H1 (cell line): ENCODE measurements at regions not wholly inside any gene's neighbourhood (a gene's known extent, or its start where the extent isn't known, plus 50 kb on each side); places are given as distances from the start of the nearest gene placed in this dataset.
A peak's percentile ranks its signal among the peaks of the same experiment; 100 is the strongest.

Experiments
- CTCF ChIA-PET: fragments of 300-600 bp; sonication (Branson Sonifier 250); formaldehyde crosslinking; loops from one replicate; lab custom pipeline; 2021; ENCODE audit not compliant: partially characterized antibody; lab: Charles Lee
- POLR2A ChIA-PET: fragments of 300-600 bp; sonication (Branson Sonifier 250); formaldehyde crosslinking; loops from one replicate; lab custom pipeline; 2021; ENCODE audit warnings: inconsistent platforms; ENCODE audit not compliant: partially characterized antibody; lab: Charles Lee
- DNase-seq, 2 experiments: peaks; one replicate each; pipeline versions ENCODE4 v3.0.0 to v3.0.0-alpha.2; 2010 to 2022; ENCODE audit warnings: low spot score in 2 of 2, low read depth in 1 of 2, mixed read lengths in 1 of 2
- FAIRE-seq: peaks from 2 replicates; lab custom pipeline; 2011; peaks lifted over from hg19 to GRCh38; lab: Jason Lieb, UNC
- H2AFZ ChIP-seq: 2 replicates; pipeline ENCODE4 v1.8.1; 2012; ENCODE audit warnings: low read length, inconsistent platforms
- H2AK5ac ChIP-seq: 2 replicates; pipeline ENCODE4 v1.6.1; 2013; ENCODE audit warnings: low read depth, low read length
- H2BK120ac ChIP-seq: replicated peaks from 2 replicates; pipeline ENCODE3; 2013; ENCODE audit warnings: low read depth, low read length, inconsistent platforms
- H2BK12ac ChIP-seq: 2 replicates; pipeline ENCODE4 v1.6.1; 2013; ENCODE audit warnings: low read depth, low read length
- H2BK15ac ChIP-seq: 2 replicates; pipeline ENCODE4 v1.6.1; 2013; ENCODE audit warnings: low read length
- H2BK20ac ChIP-seq: 2 replicates; pipeline ENCODE4 v1.6.1; 2013; ENCODE audit warnings: low read length
- H2BK5ac ChIP-seq: 2 replicates; pipeline ENCODE4 v1.6.1; 2013; ENCODE audit warnings: low read depth, low read length
- H3K14ac ChIP-seq: 2 replicates; pipeline ENCODE4 v1.6.1; 2013; ENCODE audit warnings: inconsistent platforms; ENCODE audit not compliant: insufficient read length
- H3K18ac ChIP-seq: 2 replicates; pipeline ENCODE4 v1.6.1; 2013; ENCODE audit warnings: low read length; ENCODE audit errors: extremely low read depth
- H3K23ac ChIP-seq: 2 replicates; pipeline ENCODE4 v1.6.1; 2013; ENCODE audit warnings: inconsistent platforms; ENCODE audit not compliant: insufficient read length
- H3K23me2 ChIP-seq: 2 replicates; pipeline ENCODE4 v1.6.1; 2013; ENCODE audit warnings: low read depth, low read length
- H3K27ac ChIP-seq: 2 replicates; pipeline ENCODE4 v1.6.1; 2011; ENCODE audit warnings: low read depth, low read length, inconsistent platforms
- H3K27me3 ChIP-seq, 4 experiments: replicated peaks in 1 of 4; 1 replicate in 1 of 4; 2 replicates in 3 of 4; pipeline versions ENCODE4 v1.6.1 to v1.8.1; 2011 to 2013; ENCODE audit warnings: low read length in 3 of 4, mild to moderate bottlenecking in 3 of 4, inconsistent platforms in 2 of 4, mixed read lengths in 2 of 4, moderate library complexity in 1 of 4; ENCODE audit not compliant: control insufficient read depth in 3 of 4, insufficient read depth in 3 of 4; ENCODE audit errors: extremely low read depth in 1 of 4
- H3K36me3 ChIP-seq, 4 experiments: 2 replicates each; pipeline versions ENCODE4 v1.6.1 to v1.8.1; 2011 to 2013; ENCODE audit warnings: mild to moderate bottlenecking in 4 of 4, low read length in 3 of 4, moderate library complexity in 2 of 4, control low read depth in 1 of 4, inconsistent platforms in 1 of 4; ENCODE audit not compliant: insufficient read depth in 4 of 4, control insufficient read depth in 2 of 4
- H3K4ac ChIP-seq: replicated peaks from 2 replicates; pipeline ENCODE3; 2013; ENCODE audit warnings: low read length, low read depth, mixed read lengths, inconsistent platforms; ENCODE audit not compliant: insufficient read length
- H3K4me1 ChIP-seq, 4 experiments: replicated peaks in 1 of 4; 1 replicate in 1 of 4; 2 replicates in 3 of 4; pipeline versions ENCODE4 v1.6.1 to v1.8.1; 2011 to 2013; ENCODE audit warnings: low read length in 3 of 4, inconsistent platforms in 2 of 4, mixed read lengths in 1 of 4; ENCODE audit not compliant: insufficient read depth in 4 of 4, control insufficient read depth in 3 of 4
- H3K4me2 ChIP-seq, 2 experiments: 2 replicates each; pipeline versions ENCODE4 v1.6.1 to v1.8.1; 2011 to 2013; ENCODE audit warnings: low read depth in 2 of 2, low read length in 2 of 2, control low read depth in 1 of 2, inconsistent platforms in 1 of 2, mild to moderate bottlenecking in 1 of 2; ENCODE audit not compliant: insufficient read depth in 1 of 2
- H3K4me3 ChIP-seq, 4 experiments: fragments of 200-600, 300-600 bp in 1 of 4; sonication (generic), shearing (Covaris generic), sonication (Bioruptor Twin) in 1 of 4; 2 replicates each; pipeline versions ENCODE4 v1.5.1 to v1.8.1; 2011 to 2016; ENCODE audit warnings: low read length in 4 of 4, low read depth in 3 of 4, control low read depth in 2 of 4, inconsistent platforms in 2 of 4, mild to moderate bottlenecking in 2 of 4, mixed read lengths in 1 of 4, moderate library complexity in 1 of 4; ENCODE audit not compliant: insufficient read depth in 2 of 4; ENCODE audit errors: extremely low read depth in 1 of 4
- H3K56ac ChIP-seq: replicated peaks from 2 replicates; pipeline ENCODE3; 2013; ENCODE audit warnings: low read depth, mild to moderate bottlenecking, mixed read lengths, low read length, inconsistent platforms; ENCODE audit not compliant: insufficient read length
- H3K79me1 ChIP-seq: 2 replicates; pipeline ENCODE4 v1.6.1; 2013; ENCODE audit warnings: low read depth, low read length, control low read depth
- H3K79me2 ChIP-seq, 2 experiments: 2 replicates each; pipeline versions ENCODE4 v1.6.1 to v1.8.1; 2012 to 2013; ENCODE audit warnings: low read length in 2 of 2, mild to moderate bottlenecking in 2 of 2, inconsistent platforms in 1 of 2; ENCODE audit not compliant: insufficient read depth in 2 of 2, control insufficient read depth in 1 of 2
- H3K9ac ChIP-seq, 4 experiments: replicated peaks in 1 of 4; 1 replicate in 1 of 4; 2 replicates in 3 of 4; pipeline versions ENCODE4 v1.6.1 to v1.8.1; 2011 to 2013; ENCODE audit warnings: low read depth in 3 of 4, low read length in 3 of 4, control low read depth in 2 of 4, mild to moderate bottlenecking in 2 of 4, moderate library complexity in 2 of 4, inconsistent platforms in 1 of 4; ENCODE audit errors: extremely low read depth in 1 of 4
- H3K9me3 ChIP-seq, 2 experiments: 2 replicates each; pipeline versions ENCODE4 v1.6.1 to v1.8.1; 2012 to 2013; ENCODE audit warnings: mild to moderate bottlenecking in 2 of 2, moderate library complexity in 2 of 2, control low read depth in 1 of 2, inconsistent platforms in 1 of 2, low read depth in 1 of 2, low read length in 1 of 2, mixed read lengths in 1 of 2; ENCODE audit not compliant: insufficient read depth in 2 of 2
- H4K20me1 ChIP-seq, 2 experiments: replicated peaks in 1 of 2; 2 replicates each; pipeline versions ENCODE3 to v1.8.1; 2011 to 2013; ENCODE audit warnings: inconsistent platforms in 2 of 2, low read length in 2 of 2, mild to moderate bottlenecking in 1 of 2; ENCODE audit not compliant: insufficient read depth in 2 of 2, control insufficient read depth in 1 of 2
- H4K5ac ChIP-seq: 2 replicates; pipeline ENCODE4 v1.6.1; 2013; ENCODE audit warnings: low read length, low read depth, mixed read lengths, inconsistent platforms; ENCODE audit not compliant: insufficient read length
- H4K8ac ChIP-seq: 2 replicates; pipeline ENCODE4 v1.8.0; 2013; ENCODE audit warnings: mild to moderate bottlenecking, moderate library complexity, low read length, inconsistent platforms; ENCODE audit not compliant: insufficient read depth; ENCODE audit errors: extremely low read depth
- H4K91ac ChIP-seq: replicated peaks from 2 replicates; pipeline ENCODE3; 2013; ENCODE audit warnings: low read length, mixed read lengths, inconsistent platforms; ENCODE audit not compliant: insufficient read length
- FOSL1 ChIP-seq: IDR thresholded peaks from 2 replicates; pipeline ENCODE4 v1.6.1; 2011; ENCODE audit warnings: mild to moderate bottlenecking, low read depth, low read length, moderate library complexity; ENCODE audit not compliant: insufficient read depth
- GABPA ChIP-seq: IDR thresholded peaks from 2 replicates; pipeline ENCODE4 v1.6.1; 2011; ENCODE audit warnings: mild to moderate bottlenecking, low read length, moderate library complexity, borderline replicate concordance; ENCODE audit not compliant: insufficient read depth
- GTF2F1 ChIP-seq: IDR thresholded peaks from 2 replicates; pipeline ENCODE4 v1.6.1; 2012; ENCODE audit warnings: low read depth, low read length, improper control_type of control experiment, borderline replicate concordance
- KDM5A ChIP-seq: fragments of 200-600 bp; IDR thresholded peaks from 2 replicates; pipeline ENCODE4 v1.7.1; 2012; ENCODE audit warnings: mild to moderate bottlenecking, low read length, inconsistent platforms, mixed read lengths
- MAFK ChIP-seq: IDR thresholded peaks from 2 replicates; pipeline ENCODE4 v1.6.1; 2012; ENCODE audit warnings: low read depth, mild to moderate bottlenecking, improper control_type of control experiment, low read length
- RNF2 ChIP-seq: fragments of 200-900, 300-1000 bp; sonication (generic); IDR thresholded peaks from 2 replicates; pipeline ENCODE4 v1.7.1; 2016; ENCODE audit warnings: borderline replicate concordance, low read depth, mild to moderate bottlenecking, antibody characterized with exemption, low read length; ENCODE audit not compliant: poor library complexity, severe bottlenecking; ENCODE audit errors: missing control alignments
- SIN3A ChIP-seq, 2 experiments: IDR thresholded peaks in 1 of 2; conservative IDR thresholded peaks in 1 of 2; 2 replicates each; pipeline ENCODE4 v1.6.1; 2011 to 2012; ENCODE audit warnings: low read length in 2 of 2, improper control_type of control experiment in 1 of 2, low read depth in 1 of 2, mild to moderate bottlenecking in 1 of 2
- YY1 ChIP-seq: IDR thresholded peaks from 2 replicates; pipeline ENCODE4 v1.6.1; 2011; ENCODE audit warnings: low read depth, mild to moderate bottlenecking, low read length
- ZNF274 ChIP-seq: IDR thresholded peaks from 2 replicates; pipeline ENCODE4 v1.7.0; 2012; ENCODE audit warnings: low read length, borderline replicate concordance; ENCODE audit errors: extremely low read depth
- WGBS, 2 experiments: shearing (Covaris generic) in 1 of 2; methylation state at CpG; one replicate each; pipeline versions ENCODE4 v1.1.6 to v1.1.7; 2013 to 2015; ENCODE audit warnings: low lambda C conversion rate in 2 of 2, mixed read lengths in 2 of 2, inconsistent platforms in 1 of 2, low coverage in 1 of 2, missing lambda C conversion rate in 1 of 2; ENCODE audit not compliant: insufficient replicate concordance in 2 of 2, insufficient coverage in 1 of 2, insufficient read length in 1 of 2; ENCODE audit errors: extremely low coverage in 1 of 2, missing lambda C conversion rate in 1 of 2; 5-methylcytosine and 5-hydroxymethylcytosine counted together

GRCh38 chr19:33956941-33957340, 160.3 kb downstream of the KCTD15 start:
- H3K9me3 ChIP-seq = no peaks in the 10 kb centered on the region
- TF ChIP-seq YY1 (no peak), FOSL1 (no peak), KDM5A (no peak), GTF2F1 (no peak), SIN3A (conservative IDR thresholded peaks at IDR 0.05 in 1 of 2, IDR thresholded peaks at IDR 0.05 in 1 of 2; ENCODE audit: low read depth in 1 of 2, low read length in 2 of 2) (no peak), GABPA (no peak), RNF2 (no peak), MAFK (no peak), ZNF274 (no peak)
- TF ChIP-seq, all 59 proteins: peak for 0
- DNase-seq = peak in 1 of 2 experiments; percentile 32
- Histone ChIP-seq H2AK5ac (no peak overlapping the region), H3K23me2 (no peaks in the 10 kb centered on the region), H3K79me2 (no peaks in the 10 kb centered on the region), H3K27me3 (no peaks in the 10 kb centered on the region), H3K9ac (no peak overlapping the region), H2BK20ac (no peak overlapping the region), H4K91ac (no peak overlapping the region), H3K4me1 (no peaks in the 10 kb centered on the region), H3K4me3 (no peak overlapping the region), H3K79me1 (no peaks in the 10 kb centered on the region), H3K36me3 (no peaks in the 10 kb centered on the region), H2BK12ac (no peak overlapping the region), H4K5ac (no peak overlapping the region), H2BK15ac (no peak overlapping the region), H3K4me2 (no peak overlapping the region), H4K20me1 (no peaks in the 10 kb centered on the region), H2BK5ac (no peak overlapping the region), H2AFZ (no peak overlapping the region), H3K56ac (no peak overlapping the region), H3K4ac (no peak overlapping the region), H3K23ac (no peak overlapping the region), H2BK120ac (no peak overlapping the region), H3K18ac (no peak overlapping the region), H3K27ac (no peak overlapping the region), H3K14ac (no peak overlapping the region), H4K8ac (no peak overlapping the region)
- CTCF ChIA-PET = interaction anchor here (0.7 kb wide), 1 partner anchor 11 kb away, joined by 3 read pairs; no protein-coding TSS in a partner anchor
- FAIRE-seq = no peak
- POLR2A ChIA-PET = no interaction called here
- 93% methylated on average over 6 of the region's 6 CpGs; no CpG with 5 or more reads in 1 of the 2 experiments for WGBS, 2 experiments
